Central memory CD4-positive, alpha-beta T cell (primary cell): ENCODE measurements at regions not wholly inside any gene's neighbourhood (a gene's known extent, or its start where the extent isn't known, plus 50 kb on each side); places are given as distances from the start of the nearest gene placed in this dataset.

Experiments
- DNase-seq: peaks from one replicate; pipeline ENCODE4 v3.0.0; 2022

DNA sequence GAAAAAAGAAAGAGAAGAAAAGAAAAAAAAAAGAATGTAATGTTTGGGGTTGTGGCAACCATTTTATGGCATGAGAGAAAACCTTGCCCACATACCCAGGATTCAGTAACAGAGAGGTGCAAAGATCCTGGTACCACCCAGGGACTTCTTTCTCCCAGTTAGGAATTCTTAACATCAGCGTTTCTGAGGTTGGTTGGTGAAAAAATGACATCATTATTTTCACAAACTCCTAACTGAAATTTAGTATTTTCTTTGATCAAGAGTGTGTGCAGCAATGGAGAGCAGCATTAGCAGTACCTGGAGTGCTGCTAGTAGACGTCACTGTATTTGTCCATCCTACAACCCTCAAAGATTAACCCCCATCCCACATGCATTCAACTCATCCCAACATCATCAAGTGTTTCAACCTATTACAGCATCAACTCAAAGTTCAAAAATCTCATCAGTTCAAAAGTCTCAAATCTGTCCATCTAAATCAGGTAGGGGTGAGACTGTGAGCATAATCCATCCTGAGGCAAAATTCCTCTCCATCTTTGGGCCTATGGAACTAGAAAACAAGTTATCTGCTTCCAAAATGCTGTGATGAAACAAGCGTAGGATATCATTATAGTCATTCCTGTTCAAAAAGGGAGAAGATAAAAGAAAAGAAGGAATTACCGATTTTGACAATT is 60.1 kb upstream of the MSX2 start:
- no peak for DNase-seq

DNA sequence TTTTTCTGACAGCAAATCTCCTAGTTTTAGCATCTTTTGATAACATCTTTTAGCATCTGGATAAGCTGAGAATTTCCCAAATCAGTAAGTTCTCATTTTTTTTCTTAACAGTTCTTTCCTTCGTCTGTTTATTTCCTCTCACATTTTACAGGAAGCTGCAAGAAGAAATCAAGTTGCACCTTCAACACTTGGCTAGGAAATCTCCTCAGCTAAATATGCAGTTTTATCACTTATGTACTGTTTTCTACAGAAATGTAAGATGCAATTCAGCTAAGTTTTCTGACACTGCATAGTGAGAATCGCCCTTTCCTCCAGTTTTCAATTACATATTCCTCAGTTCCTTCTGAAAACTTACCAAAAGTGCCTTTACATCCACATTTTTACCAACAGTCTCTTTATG is 59.0 kb upstream of the MSX2 start:
- DNase-seq: no peak

DNA sequence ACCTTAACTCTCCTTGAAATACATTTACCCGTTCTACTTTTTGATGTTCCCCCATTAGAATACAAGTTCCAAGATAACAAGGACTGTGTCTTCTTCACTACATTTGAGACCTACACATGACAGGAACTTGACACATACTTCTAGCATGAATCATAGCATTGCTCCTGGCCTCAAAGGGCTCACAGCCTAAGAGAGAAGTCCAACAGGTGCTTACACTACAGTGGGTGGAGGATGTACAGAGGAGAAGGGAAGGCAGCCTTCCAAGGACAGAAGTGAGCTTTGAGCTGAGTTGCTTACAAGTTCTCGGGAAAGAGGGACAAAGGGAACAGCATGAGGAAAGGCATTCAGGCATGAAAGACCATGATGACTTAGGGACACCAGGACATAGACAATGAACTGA is 56.9 kb upstream of the MSX2 start:
- no peak for DNase-seq

DNA sequence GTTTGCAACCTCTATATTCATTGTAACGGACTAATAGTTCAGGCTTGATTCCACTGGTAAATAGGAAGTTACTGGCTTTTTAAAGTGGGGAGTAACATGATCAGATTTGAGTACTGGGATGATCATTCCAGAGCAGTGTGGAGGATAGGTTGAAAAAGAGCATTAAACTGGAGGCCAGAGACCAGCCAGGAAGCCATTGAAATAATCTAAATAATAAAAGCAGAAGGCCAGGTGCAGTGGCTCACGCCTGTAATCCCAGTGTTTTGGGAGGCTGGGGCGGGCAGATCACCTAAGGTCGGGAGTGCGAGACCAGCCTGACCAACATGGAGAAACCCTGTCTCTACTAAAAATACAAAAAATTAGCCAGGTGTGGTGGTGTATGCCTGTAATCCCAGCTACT is 56.0 kb upstream of the MSX2 start:
- DNase-seq: no peak
